ENCODE measurements at regions not wholly inside any gene's neighbourhood (a gene's known extent, or its start where the extent isn't known, plus 50 kb on each side); places are given as distances from the start of the nearest gene placed in this dataset.

DNA sequence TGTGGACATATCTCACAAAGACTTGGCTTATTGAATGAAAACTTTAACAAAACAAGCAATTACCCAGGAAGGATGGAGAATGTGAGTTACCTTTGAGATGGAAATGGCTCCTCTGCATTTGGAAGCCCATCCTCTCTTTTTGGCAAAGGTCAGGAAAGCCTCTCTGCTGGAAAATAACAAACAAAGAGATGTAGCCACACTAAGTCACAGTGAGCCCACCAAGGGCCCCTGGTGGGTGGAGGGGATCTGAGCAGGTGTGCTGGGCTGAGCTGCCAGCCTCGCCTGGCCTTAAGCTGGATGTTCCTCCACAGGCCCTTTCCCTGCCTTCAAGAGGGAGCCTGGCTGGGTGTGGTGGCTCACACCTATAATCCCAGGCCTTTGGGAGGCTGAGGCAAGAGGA, 269.2 kb downstream of the HNRNPD start:
- no peaks in the 10 kb centered on the region for H3K9me3 ChIP-seq (replicated peaks in 1 of 3)
- TF ChIP-seq, protein P1, sequence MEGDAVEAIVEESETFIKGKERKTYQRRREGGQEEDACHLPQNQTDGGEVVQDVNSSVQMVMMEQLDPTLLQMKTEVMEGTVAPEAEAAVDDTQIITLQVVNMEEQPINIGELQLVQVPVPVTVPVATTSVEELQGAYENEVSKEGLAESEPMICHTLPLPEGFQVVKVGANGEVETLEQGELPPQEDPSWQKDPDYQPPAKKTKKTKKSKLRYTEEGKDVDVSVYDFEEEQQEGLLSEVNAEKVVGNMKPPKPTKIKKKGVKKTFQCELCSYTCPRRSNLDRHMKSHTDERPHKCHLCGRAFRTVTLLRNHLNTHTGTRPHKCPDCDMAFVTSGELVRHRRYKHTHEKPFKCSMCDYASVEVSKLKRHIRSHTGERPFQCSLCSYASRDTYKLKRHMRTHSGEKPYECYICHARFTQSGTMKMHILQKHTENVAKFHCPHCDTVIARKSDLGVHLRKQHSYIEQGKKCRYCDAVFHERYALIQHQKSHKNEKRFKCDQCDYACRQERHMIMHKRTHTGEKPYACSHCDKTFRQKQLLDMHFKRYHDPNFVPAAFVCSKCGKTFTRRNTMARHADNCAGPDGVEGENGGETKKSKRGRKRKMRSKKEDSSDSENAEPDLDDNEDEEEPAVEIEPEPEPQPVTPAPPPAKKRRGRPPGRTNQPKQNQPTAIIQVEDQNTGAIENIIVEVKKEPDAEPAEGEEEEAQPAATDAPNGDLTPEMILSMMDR (IDR thresholded peaks at IDR 0.05), result no peak
- TF ChIP-seq POLR2A (IDR thresholded peaks at IDR 0.05), result no peak
- H3K27ac ChIP-seq, result no peak overlapping the region
- WGBS, 4 donors, result 50 to 100% (median 76%) methylated on average over 1 of the region's 1 CpG
- H3K36me3 ChIP-seq (replicated peaks in 1 of 2), result no peaks in the 10 kb centered on the region
- H3K4me3 ChIP-seq, result no peak overlapping the region
- intact Hi-C loops (cut with DNase I), result no loop called here
- no peaks in the 10 kb centered on the region for H3K27me3 ChIP-seq
- DNase-seq, result no peak
- no peaks in the 10 kb centered on the region for H3K4me1 ChIP-seq (replicated peaks in 1 of 2)

DNA sequence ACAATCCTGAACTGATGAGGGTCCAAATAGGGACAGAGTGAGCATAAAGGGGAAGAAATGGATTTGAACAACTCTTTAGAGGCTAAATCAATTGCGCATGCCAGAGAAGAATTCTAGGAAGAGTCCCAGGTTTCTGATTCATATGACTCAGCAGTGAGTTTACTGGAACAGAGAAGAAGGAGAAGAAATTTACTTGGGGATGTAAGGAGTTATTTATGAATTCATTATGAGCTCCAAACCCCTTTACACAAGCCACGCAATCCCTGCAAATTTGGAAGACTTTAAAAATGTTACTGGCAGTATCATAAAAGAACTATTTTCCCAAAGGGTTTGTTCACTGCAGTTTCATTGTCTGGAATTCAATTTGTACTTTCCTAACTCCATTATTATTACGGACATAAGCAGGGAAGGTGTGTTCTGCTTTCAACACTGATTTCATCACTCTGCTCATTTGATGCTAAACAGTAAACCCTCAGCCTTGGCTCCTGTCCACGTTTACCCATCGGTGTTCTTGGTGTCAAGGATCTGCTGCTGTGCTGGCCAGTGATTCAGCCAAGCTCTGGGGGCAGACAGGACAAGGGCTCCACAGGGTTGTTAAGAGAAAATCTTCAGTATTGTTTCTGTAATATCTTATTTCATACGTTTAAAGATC, 273.7 kb downstream of the HNRNPD start:
- DNase-seq, result peak in 2 of 7 donors; percentile 18 to 62
- intact Hi-C loops (cut with DNase I), result no loop called here
- Histone ChIP-seq H3K36me3 (replicated peaks in 1 of 2) (no peaks in the 10 kb centered on the region), H3K4me3 (no peak overlapping the region), H3K9me3 (replicated peaks in 1 of 3) (no peaks in the 10 kb centered on the region), H3K27ac (no peak overlapping the region), H3K27me3 (no peaks in the 10 kb centered on the region), H3K4me1 (replicated peaks in 1 of 2) (no peaks in the 10 kb centered on the region)
- WGBS, 4 donors, result 45 to 54% (median 50%) methylated on average over 6 of the region's 6 CpGs
- TF ChIP-seq, protein P1 (IDR thresholded peaks at IDR 0.05), result no peak
- TF ChIP-seq POLR2A (IDR thresholded peaks at IDR 0.05), result no peak

DNA sequence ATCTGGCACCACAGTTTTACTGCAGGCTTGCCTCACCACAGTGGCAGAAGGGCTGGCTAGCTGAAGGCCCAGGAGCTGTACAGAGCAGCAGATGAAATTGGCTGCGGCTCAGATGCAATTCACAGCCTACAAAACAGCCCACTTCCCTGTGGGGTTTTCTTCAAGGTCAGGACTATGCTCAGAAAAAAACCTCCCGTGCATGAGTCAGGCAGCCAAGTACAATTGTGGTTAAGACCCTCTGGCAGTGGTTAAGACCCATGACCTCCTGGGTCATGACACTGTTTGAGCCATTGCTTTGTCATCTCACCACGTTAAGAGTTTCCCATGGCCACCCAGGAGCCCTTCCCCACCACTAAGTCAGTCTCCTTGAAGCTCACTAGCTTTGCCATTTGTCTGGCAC, 276.3 kb downstream of the HNRNPD start:
- intact Hi-C loops (cut with DNase I), result no loop called here
- WGBS, 4 donors, result 21 to 34% (median 23%) methylated on average over 3 of the region's 3 CpGs
- DNase-seq, result no peak
- Histone ChIP-seq H3K36me3 (replicated peaks in 1 of 2) (no peaks in the 10 kb centered on the region), H3K4me1 (replicated peaks in 1 of 2) (no peaks in the 10 kb centered on the region), H3K27me3 (no peaks in the 10 kb centered on the region), H3K4me3 (no peak overlapping the region), H3K27ac (no peak overlapping the region), H3K9me3 (replicated peaks in 1 of 3) (no peaks in the 10 kb centered on the region)
- TF ChIP-seq, protein P1 (IDR thresholded peaks at IDR 0.05), result no peak
- TF ChIP-seq POLR2A (IDR thresholded peaks at IDR 0.05), result no peak

DNA sequence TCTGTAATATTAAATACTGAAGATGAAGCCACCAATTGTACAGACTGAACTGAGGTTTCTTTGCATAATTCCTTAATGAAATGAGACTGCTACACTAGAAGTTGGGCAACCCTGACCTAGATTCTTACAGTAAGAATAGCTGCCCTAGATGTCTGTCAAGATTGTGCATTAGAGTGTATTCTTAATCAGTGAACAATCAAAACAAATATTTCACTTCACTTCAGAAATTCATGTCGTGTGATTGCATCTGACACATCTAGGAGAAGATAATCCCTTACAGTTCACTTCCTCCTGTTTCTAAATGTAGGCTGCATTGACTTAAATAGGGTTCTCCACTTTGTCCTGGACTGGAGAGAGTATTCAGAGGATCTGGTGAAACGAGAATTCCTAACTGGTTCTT, 283.1 kb downstream of the HNRNPD start:
- Histone ChIP-seq H3K27me3 (no peaks in the 10 kb centered on the region), H3K27ac (no peak overlapping the region), H3K9me3 (replicated peaks in 1 of 3) (no peaks in the 10 kb centered on the region), H3K36me3 (replicated peaks in 1 of 2) (no peaks in the 10 kb centered on the region), H3K4me3 (no peak overlapping the region), H3K4me1 (replicated peaks in 1 of 2) (no peaks in the 10 kb centered on the region)
- WGBS, 4 donors, result 34 to 46% (median 35%) methylated on average over 2 of the region's 2 CpGs
- TF ChIP-seq POLR2A (IDR thresholded peaks at IDR 0.05), result no peak
- TF ChIP-seq, protein P1 (IDR thresholded peaks at IDR 0.05), result no peak
- intact Hi-C loops (cut with DNase I), result no loop called here
- DNase-seq, result no peak
